GM12878 (cell line): ENCODE measurements at regions not wholly inside any gene's neighbourhood (a gene's known extent, or its start where the extent isn't known, plus 50 kb on each side); places are given as distances from the start of the nearest gene placed in this dataset.

Experiments used
- ATAC-seq: fragments of 200-7000 bp; cut with Tn5 transposase; 3 replicates; pipeline ENCODE4 v1.9.1; 2020; ENCODE audit warnings: mild to moderate bottlenecking, moderate library complexity
- BruUV-seq: library from RNA; stranded (reverse); fragments of 400-500 nt; replicated peaks from 2 replicates; lab custom pipeline; 2021; lab: Mats Ljungman, UMichigan
- CTCF ChIA-PET: fragments of 300-600 bp; sonication (Branson Sonifier 250); formaldehyde crosslinking; extraction: SDS; loops from one replicate; lab custom pipeline; 2021; ENCODE audit warnings: inconsistent platforms; lab: Yijun Ruan, JAX
- POLR2A ChIA-PET: fragments of 350-600 bp; formaldehyde crosslinking; extraction: SDS; loops from one replicate; lab custom pipeline; 2021; ENCODE audit warnings: inconsistent platforms; lab: Charles Lee
- RAD21 ChIA-PET: fragments of 300-600 bp; sonication (Branson Sonifier 250); formaldehyde crosslinking; loops from one replicate; lab custom pipeline; 2023; ENCODE audit warnings: antibody characterized with exemption; ENCODE audit not compliant: unreplicated experiment; lab: Charles Lee
- SMC1A ChIA-PET: fragments of 300-600 bp; sonication (Branson Sonifier 250); formaldehyde crosslinking; loops from one replicate; lab custom pipeline; 2023; ENCODE audit not compliant: unreplicated experiment, uncharacterized antibody; lab: Charles Lee
- DNase-seq: peaks from one replicate; pipeline ENCODE4 v3.0.0-alpha.2; 2011; ENCODE audit warnings: low read depth, low spot score
- FAIRE-seq: peaks from 3 replicates; lab custom pipeline; 2011; peaks lifted over from hg19 to GRCh38; lab: Jason Lieb, UNC
- H2AFZ ChIP-seq: 2 replicates; pipeline ENCODE4 v1.6.0; 2011; ENCODE audit warnings: low read depth, low read length, control low read depth; ENCODE audit not compliant: control insufficient read depth
- H3K27ac ChIP-seq: 2 replicates; pipeline ENCODE4 v1.5.1; 2011; ENCODE audit warnings: control low read depth; ENCODE audit not compliant: control insufficient read depth, insufficient read depth
- H3K27me3 ChIP-seq, 2 experiments: replicated peaks in 1 of 2; 2 replicates each; pipeline versions ENCODE4 v1.6.0 to v1.6.1; 2011; ENCODE audit warnings: low read length in 1 of 2; ENCODE audit not compliant: control insufficient read depth in 2 of 2, insufficient read depth in 2 of 2
- H3K36me3 ChIP-seq, 2 experiments: 2 replicates each; pipeline ENCODE4 v1.5.1; 2011; ENCODE audit warnings: low read length in 1 of 2; ENCODE audit not compliant: control insufficient read depth in 2 of 2, insufficient read depth in 2 of 2
- H3K4me1 ChIP-seq: 2 replicates; pipeline ENCODE4 v1.6.1; 2011; ENCODE audit warnings: mild to moderate bottlenecking, low read length, moderate library complexity, mixed read lengths; ENCODE audit not compliant: control insufficient read depth, insufficient read depth
- H3K4me2 ChIP-seq: 2 replicates; pipeline ENCODE4 v1.6.0; 2011; ENCODE audit warnings: control low read depth; ENCODE audit not compliant: control insufficient read depth, insufficient read depth
- H3K4me3 ChIP-seq: fragments of 200-600 bp; sonication (generic); 2 replicates; pipeline ENCODE4 v1.5.1; 2016
- H3K79me2 ChIP-seq: 2 replicates; pipeline ENCODE4 v1.6.0; 2011; ENCODE audit warnings: low read length; ENCODE audit not compliant: control insufficient read depth, insufficient read depth
- H3K9ac ChIP-seq: 2 replicates; pipeline ENCODE4 v1.8.0; 2011; ENCODE audit warnings: low read length, control low read depth, mixed read lengths; ENCODE audit not compliant: control insufficient read depth, insufficient read depth
- H3K9me3 ChIP-seq: replicated peaks from 3 replicates; pipeline ENCODE4 v1.5.1; 2011; ENCODE audit warnings: mild to moderate bottlenecking, low read length; ENCODE audit not compliant: control insufficient read depth, insufficient read depth
- H4K20me1 ChIP-seq: 2 replicates; pipeline ENCODE4 v1.6.0; 2011; ENCODE audit not compliant: control insufficient read depth, insufficient read depth
- NBN ChIP-seq: fragments of 450-650 bp; IDR thresholded peaks from 2 replicates; pipeline ENCODE4 v1.6.1; 2016
- PAX8 ChIP-seq: fragments of 450-650 bp; IDR thresholded peaks from 2 replicates; pipeline ENCODE4 v1.6.1; 2017; ENCODE audit warnings: mild to moderate bottlenecking, moderate library complexity
- RAD51 ChIP-seq: fragments of 450-650 bp; IDR thresholded peaks from 2 replicates; pipeline ENCODE4 v1.6.1; 2016; ENCODE audit warnings: moderate library complexity, mild to moderate bottlenecking, inconsistent platforms
- SMARCA5 ChIP-seq: fragments of 450-650 bp; IDR thresholded peaks from 2 replicates; pipeline ENCODE4 v1.6.1; 2017; ENCODE audit warnings: mild to moderate bottlenecking
- TBL1XR1 ChIP-seq: IDR thresholded peaks from 2 replicates; pipeline ENCODE4 v1.6.1; 2012; ENCODE audit warnings: low read depth, low read length, improper control_type of control experiment
- TCF7 ChIP-seq: IDR thresholded peaks from 2 replicates; pipeline ENCODE4 v1.6.1; 2014; ENCODE audit warnings: antibody characterized with exemption, borderline replicate concordance
- ZNF207 ChIP-seq: fragments of 450-650 bp; IDR thresholded peaks from 2 replicates; pipeline ENCODE4 v1.6.1; 2014; ENCODE audit warnings: antibody characterized with exemption, mild to moderate bottlenecking, borderline replicate concordance
- WGBS: methylation state at CpG from one replicate; pipeline ENCODE4 v1.1.6; 2016; ENCODE audit warnings: low lambda C conversion rate; ENCODE audit not compliant: insufficient replicate concordance, insufficient coverage; ENCODE audit errors: missing lambda C conversion rate; 5-methylcytosine and 5-hydroxymethylcytosine counted together
- in situ Hi-C: fragments of 300-500 bp; cut with MboI; formaldehyde crosslinking; loops from 9 replicates; pipeline ENCODE4 v1.14.3; 2018; ENCODE audit warnings: mixed read lengths
- intact Hi-C: fragments of 100-400 bp; cut with micrococcal nuclease; formaldehyde crosslinking; loops from one replicate; pipeline ENCODE4 v1.14.2; 2022; ENCODE audit not compliant: unreplicated experiment
- TF ChIP-seq, protein P1 (sequence below): fragments of 450-650 bp; formaldehyde crosslinking; IDR thresholded peaks from 2 replicates; pipeline ENCODE4 v1.4.0; 2022; ENCODE audit warnings: mild to moderate bottlenecking, moderate library complexity

DNA sequence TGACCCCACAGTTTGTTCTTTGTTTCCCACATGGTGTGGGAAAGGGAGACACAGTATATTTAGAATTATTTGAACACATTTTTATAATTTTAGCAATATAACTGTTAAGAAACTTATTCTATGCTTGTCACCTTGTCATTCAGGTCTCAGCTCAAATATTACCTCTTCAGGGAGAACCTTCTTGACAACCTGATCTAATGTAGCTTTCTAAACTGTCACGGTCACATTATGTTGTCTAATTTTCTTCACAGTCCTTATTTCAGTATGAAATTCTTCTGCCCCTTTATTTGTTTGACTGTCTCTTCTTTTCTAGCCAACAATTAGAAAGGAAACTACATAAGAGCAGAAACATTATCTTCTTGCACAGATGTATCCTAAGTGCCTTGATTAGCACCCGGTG is 304.3 kb upstream of the PARD3B start:
- H3K79me2 ChIP-seq = no peaks in the 10 kb centered on the region
- ChIA-PET POLR2A (no interaction called here), SMC1A (interaction anchor here (0.6 kb wide), 1 partner anchor 10 kb away, joined by 3 read pairs; no protein-coding TSS in a partner anchor), RAD21 (no interaction called here), CTCF (interaction anchor here (1.3 kb wide), 1 partner anchor 20 kb away, joined by 6 read pairs; no protein-coding TSS in a partner anchor)
- no peaks in the 10 kb centered on the region for H3K9me3 ChIP-seq
- H2AFZ ChIP-seq = no peak overlapping the region
- TF ChIP-seq ZNF207 (no peak), RAD51 (no peak), TBL1XR1 (no peak), NBN (no peak), PAX8 (no peak), SMARCA5 (no peak), TCF7 (no peak)
- TF ChIP-seq, protein P1, sequence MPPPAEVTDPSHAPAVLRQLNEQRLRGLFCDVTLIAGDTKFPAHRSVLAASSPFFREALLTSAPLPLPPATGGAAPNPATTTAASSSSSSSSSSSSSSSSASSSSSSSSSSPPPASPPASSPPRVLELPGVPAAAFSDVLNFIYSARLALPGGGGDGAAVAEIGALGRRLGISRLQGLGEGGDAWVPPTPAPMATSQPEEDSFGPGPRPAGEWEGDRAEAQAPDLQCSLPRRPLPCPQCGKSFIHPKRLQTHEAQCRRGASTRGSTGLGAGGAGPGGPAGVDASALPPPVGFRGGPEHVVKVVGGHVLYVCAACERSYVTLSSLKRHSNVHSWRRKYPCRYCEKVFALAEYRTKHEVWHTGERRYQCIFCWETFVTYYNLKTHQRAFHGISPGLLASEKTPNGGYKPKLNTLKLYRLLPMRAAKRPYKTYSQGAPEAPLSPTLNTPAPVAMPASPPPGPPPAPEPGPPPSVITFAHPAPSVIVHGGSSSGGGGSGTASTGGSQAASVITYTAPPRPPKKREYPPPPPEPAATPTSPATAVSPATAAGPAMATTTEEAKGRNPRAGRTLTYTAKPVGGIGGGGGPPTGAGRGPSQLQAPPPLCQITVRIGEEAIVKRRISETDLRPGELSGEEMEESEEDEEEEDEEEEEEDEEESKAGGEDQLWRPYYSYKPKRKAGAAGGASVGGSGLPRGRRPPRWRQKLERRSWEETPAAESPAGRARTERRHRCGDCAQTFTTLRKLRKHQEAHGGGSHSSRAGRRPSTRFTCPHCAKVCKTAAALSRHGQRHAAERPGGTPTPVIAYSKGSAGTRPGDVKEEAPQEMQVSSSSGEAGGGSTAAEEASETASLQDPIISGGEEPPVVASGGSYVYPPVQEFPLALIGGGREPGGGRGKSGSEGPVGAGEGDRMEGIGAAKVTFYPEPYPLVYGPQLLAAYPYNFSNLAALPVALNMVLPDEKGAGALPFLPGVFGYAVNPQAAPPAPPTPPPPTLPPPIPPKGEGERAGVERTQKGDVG (CRISPR knock-in tag) = no peak
- H3K27ac ChIP-seq = no peak overlapping the region
- in situ Hi-C loops (no loop called here), intact Hi-C loops (no loop called here)
- WGBS = 2% methylated on average over 2 of the region's 2 CpGs
- DNase-seq (no peak), FAIRE-seq (no peak), ATAC-seq (no peak)
- H3K4me3 ChIP-seq = no peak overlapping the region
- no peaks in the 10 kb centered on the region for H3K36me3 ChIP-seq
- H3K9ac ChIP-seq = no peak overlapping the region
- no peaks in the 10 kb centered on the region for H4K20me1 ChIP-seq
- H3K27me3 ChIP-seq = no peaks in the 10 kb centered on the region
- no peak overlapping the region for H3K4me2 ChIP-seq
- no TSS peak for BruUV-seq
- no peaks in the 10 kb centered on the region for H3K4me1 ChIP-seq
